IMR-90 (cell line): ENCODE measurements at regions not wholly inside any gene's neighbourhood (a gene's known extent, or its start where the extent isn't known, plus 50 kb on each side); places are given as distances from the start of the nearest gene placed in this dataset.

Experiments
- ATAC-seq: fragments of 200-7000 bp; cut with Tn5 transposase; 2 replicates; pipeline ENCODE4 v1.9.1; 2020; ENCODE audit warnings: low read depth, mild to moderate bottlenecking, moderate library complexity
- BruUV-seq: library from RNA; stranded (reverse); fragments of 400-500 nt; replicated peaks from 2 replicates; lab custom pipeline; 2021; lab: Mats Ljungman, UMichigan
- CTCF ChIA-PET: fragments of 300-600 bp; formaldehyde crosslinking; extraction: SDS; loops from one replicate; lab custom pipeline; 2021; ENCODE audit warnings: antibody characterized with exemption; lab: Yijun Ruan, JAX
- POLR2A ChIA-PET: fragments of 300-600 bp; sonication (Branson Sonifier 250); formaldehyde crosslinking; loops from one replicate; lab custom pipeline; 2022; ENCODE audit warnings: antibody characterized with exemption; ENCODE audit not compliant: unreplicated experiment; lab: Charles Lee
- DNase-seq: peaks from one replicate; pipeline ENCODE4 v3.0.0; 2013
- H2AFZ ChIP-seq: replicated peaks from 2 replicates; pipeline ENCODE3; 2013; ENCODE audit warnings: low read length, mild to moderate bottlenecking; ENCODE audit not compliant: poor library complexity
- H2AK5ac ChIP-seq: 2 replicates; pipeline ENCODE4 v1.6.1; 2013; ENCODE audit warnings: low read depth, low read length, inconsistent platforms
- H2AK9ac ChIP-seq: replicated peaks from 2 replicates; pipeline ENCODE3; 2013; ENCODE audit warnings: mild to moderate bottlenecking, low read depth, low read length, moderate library complexity; ENCODE audit not compliant: poor library complexity
- H2BK120ac ChIP-seq: 2 replicates; pipeline ENCODE4 v1.6.1; 2013; ENCODE audit warnings: low read depth, low read length, inconsistent platforms
- H2BK15ac ChIP-seq: 3 replicates; pipeline ENCODE4 v1.6.1; 2013; ENCODE audit warnings: low read depth, low read length, inconsistent platforms
- H2BK20ac ChIP-seq: 2 replicates; pipeline ENCODE4 v1.6.1; 2013; ENCODE audit warnings: low read depth, mild to moderate bottlenecking, inconsistent platforms, low read length, moderate library complexity
- H2BK5ac ChIP-seq: 2 replicates; pipeline ENCODE4 v1.6.1; 2013; ENCODE audit warnings: mild to moderate bottlenecking, low read depth, low read length, inconsistent platforms; ENCODE audit not compliant: poor library complexity, severe bottlenecking
- H3K14ac ChIP-seq: replicated peaks from 2 replicates; pipeline ENCODE4 v1.6.1; 2013; ENCODE audit warnings: low read depth, low read length, inconsistent platforms
- H3K18ac ChIP-seq: 2 replicates; pipeline ENCODE4 v1.6.1; 2013; ENCODE audit warnings: low read depth, low read length, control low read depth
- H3K23ac ChIP-seq: 2 replicates; pipeline ENCODE4 v1.6.1; 2013; ENCODE audit warnings: low read depth, low read length, inconsistent platforms
- H3K27ac ChIP-seq: 2 replicates; pipeline ENCODE4 v1.5.1; 2013; ENCODE audit warnings: mild to moderate bottlenecking, control low read depth, low read length; ENCODE audit not compliant: insufficient read depth
- H3K27me3 ChIP-seq: 2 replicates; pipeline ENCODE4 v1.6.1; 2013; ENCODE audit warnings: low read length; ENCODE audit not compliant: control insufficient read depth, insufficient read depth
- H3K36me3 ChIP-seq: 2 replicates; pipeline ENCODE4 v1.6.1; 2013; ENCODE audit warnings: low read length, mixed read lengths; ENCODE audit not compliant: control insufficient read depth, insufficient read depth
- H3K4ac ChIP-seq: 2 replicates; pipeline ENCODE4 v1.6.1; 2013; ENCODE audit warnings: low read depth, low read length, inconsistent platforms
- H3K4me1 ChIP-seq: 2 replicates; pipeline ENCODE4 v1.6.1; 2013; ENCODE audit warnings: low read length, mixed read lengths; ENCODE audit not compliant: control insufficient read depth, insufficient read depth
- H3K4me2 ChIP-seq: 2 replicates; pipeline ENCODE4 v1.6.1; 2013; ENCODE audit warnings: low read depth, mild to moderate bottlenecking, control low read depth, low read length, moderate library complexity
- H3K4me3 ChIP-seq: 2 replicates; pipeline ENCODE4 v1.5.1; 2013; ENCODE audit warnings: low read depth, mild to moderate bottlenecking, control low read depth, low read length, moderate library complexity; ENCODE audit not compliant: insufficient read depth
- H3K56ac ChIP-seq: 2 replicates; pipeline ENCODE4 v1.6.1; 2013; ENCODE audit warnings: low read length, inconsistent platforms; ENCODE audit not compliant: insufficient read depth; ENCODE audit errors: extremely low read depth
- H3K79me1 ChIP-seq, 2 experiments: 2 replicates each; pipeline ENCODE4 v1.6.1; 2013; ENCODE audit warnings: low read length in 2 of 2, inconsistent platforms in 1 of 2, low read depth in 1 of 2
- H3K9ac ChIP-seq: 2 replicates; pipeline ENCODE4 v1.6.1; 2013; ENCODE audit warnings: low read depth, low read length, control low read depth
- H3K9me1 ChIP-seq: 2 replicates; pipeline ENCODE4 v1.6.1; 2013; ENCODE audit warnings: low read length, inconsistent platforms; ENCODE audit not compliant: insufficient read depth
- H3K9me3 ChIP-seq: 2 replicates; pipeline ENCODE4 v1.6.1; 2013; ENCODE audit warnings: low read length; ENCODE audit not compliant: control insufficient read depth, insufficient read depth
- H4K20me1 ChIP-seq: 2 replicates; pipeline ENCODE4 v1.6.1; 2013; ENCODE audit warnings: low read length, inconsistent platforms; ENCODE audit not compliant: insufficient read depth
- H4K5ac ChIP-seq: 2 replicates; pipeline ENCODE4 v1.6.1; 2013; ENCODE audit warnings: mild to moderate bottlenecking, low read depth, low read length, control low read depth
- H4K8ac ChIP-seq, 2 experiments: 2 replicates each; pipeline ENCODE4 v1.6.1; 2013; ENCODE audit warnings: low read depth in 2 of 2, low read length in 2 of 2, control low read depth in 1 of 2, inconsistent platforms in 1 of 2
- H4K91ac ChIP-seq: 2 replicates; pipeline ENCODE4 v1.6.1; 2013; ENCODE audit warnings: low read depth, low read length, inconsistent platforms; ENCODE audit not compliant: insufficient read depth
- BHLHE40 ChIP-seq: fragments of 150-350 bp; IDR thresholded peaks from 2 replicates; pipeline ENCODE4 v1.6.1; 2016; ENCODE audit warnings: mild to moderate bottlenecking, low read depth, low read length
- CEBPB ChIP-seq: IDR thresholded peaks from 2 replicates; pipeline ENCODE4 v1.6.1; 2012; ENCODE audit warnings: low read depth, low read length, improper control_type of control experiment
- CHD1 ChIP-seq: IDR thresholded peaks from 2 replicates; pipeline ENCODE4 v1.6.1; 2012; ENCODE audit warnings: low read depth, low read length, improper control_type of control experiment
- ELK1 ChIP-seq: fragments of 150-350 bp; IDR thresholded peaks from 2 replicates; pipeline ENCODE4 v1.6.1; 2016; ENCODE audit warnings: low read depth, mild to moderate bottlenecking, low read length, moderate library complexity, borderline replicate concordance
- FOS ChIP-seq: fragments of 150-350 bp; IDR thresholded peaks from 2 replicates; pipeline ENCODE4 v1.6.1; 2016; ENCODE audit warnings: low read depth, low read length
- MAFK ChIP-seq: IDR thresholded peaks from 2 replicates; pipeline ENCODE4 v1.6.1; 2012; ENCODE audit warnings: low read depth, low read length, improper control_type of control experiment
- MAZ ChIP-seq: IDR thresholded peaks from 2 replicates; pipeline ENCODE4 v1.6.1; 2012; ENCODE audit warnings: low read depth, mild to moderate bottlenecking, low read length, improper control_type of control experiment, moderate library complexity, borderline replicate concordance
- POLR2A ChIP-seq: IDR thresholded peaks from 2 replicates; pipeline ENCODE4 v1.6.1; 2012; ENCODE audit warnings: mild to moderate bottlenecking, low read depth, low read length
- RAD21 ChIP-seq: IDR thresholded peaks from 2 replicates; pipeline ENCODE4 v1.6.1; 2012; ENCODE audit warnings: low read length, improper control_type of control experiment
- RFX5 ChIP-seq: IDR thresholded peaks from 2 replicates; pipeline ENCODE4 v1.8.0; 2012; ENCODE audit warnings: low read depth, mild to moderate bottlenecking, low read length, moderate library complexity
- SMC3 ChIP-seq: fragments of 150-350 bp; IDR thresholded peaks from 2 replicates; pipeline ENCODE4 v1.6.1; 2016; ENCODE audit warnings: low read depth, mild to moderate bottlenecking, antibody characterized with exemption, low read length, moderate library complexity
- WGBS, 2 experiments: methylation state at CpG; one replicate each; pipeline versions ENCODE4 v1.1.5 to v1.1.7; 2013; ENCODE audit warnings: missing lambda C conversion rate in 2 of 2; ENCODE audit not compliant: insufficient read length in 1 of 2; ENCODE audit errors: extremely low coverage in 2 of 2; 5-methylcytosine and 5-hydroxymethylcytosine counted together
- dilution Hi-C: fragments of 300-500 bp; cut with HindIII; formaldehyde crosslinking; loops from one replicate; pipeline ENCODE4 v1.14.3; 2018; ENCODE audit warnings: low sequenced_read_pairs; ENCODE audit not compliant: unreplicated experiment
- in situ Hi-C: fragments of 300-500 bp; cut with MboI; formaldehyde crosslinking; loops from 3 replicates; pipeline ENCODE4 v1.14.3; 2019; ENCODE audit warnings: low sequenced_read_pairs, inconsistent platforms, mixed read lengths
- intact Hi-C: fragments of 100-400 bp; cut with micrococcal nuclease; formaldehyde crosslinking; loops from 2 replicates; pipeline ENCODE4 v1.10.0; 2022
- TF ChIP-seq, protein P1 (sequence below): conservative IDR thresholded peaks from 2 replicates; pipeline ENCODE4 v1.5.1; 2012; ENCODE audit warnings: mild to moderate bottlenecking, low read depth, low read length, improper control_type of control experiment
- TF ChIP-seq, protein P2 (sequence below): fragments of 150-350 bp; IDR thresholded peaks from 2 replicates; pipeline ENCODE4 v1.6.1; 2017; ENCODE audit warnings: mild to moderate bottlenecking, antibody characterized with exemption, low read length, low read depth

DNA sequence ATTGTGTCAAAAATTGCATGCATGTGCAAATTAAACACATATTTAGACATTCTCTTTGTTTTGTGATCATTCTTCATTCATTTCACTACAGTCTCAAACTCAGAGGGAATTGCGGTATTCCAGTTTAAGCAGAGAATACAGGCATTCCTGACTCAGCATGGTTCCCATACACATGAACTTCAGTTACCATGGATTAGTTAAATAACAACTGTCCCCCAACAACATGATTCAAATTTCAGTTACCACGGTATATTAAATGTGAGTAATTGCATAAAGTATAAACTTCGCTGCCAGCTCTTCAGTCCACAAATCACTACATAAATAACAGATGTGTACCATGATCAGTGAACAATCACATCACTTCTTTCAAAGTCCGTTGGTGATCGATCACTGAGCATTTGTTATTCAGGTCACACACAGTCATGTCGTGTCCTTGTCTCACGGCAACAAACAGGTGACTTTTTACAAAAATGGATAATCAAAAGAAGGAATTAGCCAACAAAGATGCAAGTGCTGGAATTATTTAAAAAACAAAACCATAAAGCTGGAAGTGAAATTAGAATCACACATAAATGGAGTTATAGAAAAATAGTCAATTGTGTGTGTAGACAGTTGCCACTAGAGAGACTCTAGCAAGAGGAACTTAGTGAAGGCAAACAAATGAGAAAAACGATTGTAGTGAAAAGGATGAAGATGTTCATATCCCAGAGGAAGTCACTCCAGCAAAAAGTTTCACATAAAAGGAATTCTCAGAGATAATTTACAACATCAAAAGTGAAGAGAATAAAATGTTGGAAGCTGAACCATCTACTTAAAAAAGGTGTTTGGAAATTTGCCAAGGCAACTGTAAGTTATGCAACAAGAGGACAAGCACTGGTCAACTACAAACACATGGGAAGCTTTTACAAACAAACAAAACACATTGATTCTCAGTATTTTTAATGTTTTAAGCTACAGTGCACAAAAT, 138.6 kb upstream of the SMARCAD1 start (continued):
- TF ChIP-seq MAFK, result no peak

- Histone ChIP-seq H3K4ac (no peak overlapping the region), H3K27me3 (no peaks in the 10 kb centered on the region), H2BK5ac (no peak overlapping the region), H3K4me3 (no peak overlapping the region), H2BK120ac (no peak overlapping the region), H4K5ac (no peak overlapping the region), H3K9me3 (no peaks in the 10 kb centered on the region), H3K9ac (no peak overlapping the region), H3K79me1 (no peaks in the 10 kb centered on the region), H3K14ac (no peak overlapping the region), H4K20me1 (no peaks in the 10 kb centered on the region), H4K8ac (no peak overlapping the region), H4K91ac (no peak overlapping the region), H3K9me1 (no peaks in the 10 kb centered on the region), H3K4me2 (no peak overlapping the region), H2BK20ac (no peak overlapping the region), H3K23ac (no peak overlapping the region), H3K27ac (no peak overlapping the region), H2AK5ac (no peak overlapping the region), H3K36me3 (no peaks in the 10 kb centered on the region), H2AK9ac (no peak overlapping the region), H2BK15ac (no peak overlapping the region), H2AFZ (no peak overlapping the region), H3K4me1 (no peaks in the 10 kb centered on the region), H3K18ac (no peak overlapping the region), H3K56ac (no peak overlapping the region)
- POLR2A ChIA-PET, result no interaction called here
- intact Hi-C loops, result no loop called here
- ATAC-seq (no peak), DNase-seq (no peak)
- CTCF ChIA-PET, result no interaction called here
- dilution Hi-C loops, result no loop called here
- no TSS peak for BruUV-seq
- in situ Hi-C loops, result no loop called here
- WGBS, 2 experiments, result no CpG with 5 or more reads among the region's 1 CpG
- TF ChIP-seq SMC3, result no peak
- TF ChIP-seq, protein P1, sequence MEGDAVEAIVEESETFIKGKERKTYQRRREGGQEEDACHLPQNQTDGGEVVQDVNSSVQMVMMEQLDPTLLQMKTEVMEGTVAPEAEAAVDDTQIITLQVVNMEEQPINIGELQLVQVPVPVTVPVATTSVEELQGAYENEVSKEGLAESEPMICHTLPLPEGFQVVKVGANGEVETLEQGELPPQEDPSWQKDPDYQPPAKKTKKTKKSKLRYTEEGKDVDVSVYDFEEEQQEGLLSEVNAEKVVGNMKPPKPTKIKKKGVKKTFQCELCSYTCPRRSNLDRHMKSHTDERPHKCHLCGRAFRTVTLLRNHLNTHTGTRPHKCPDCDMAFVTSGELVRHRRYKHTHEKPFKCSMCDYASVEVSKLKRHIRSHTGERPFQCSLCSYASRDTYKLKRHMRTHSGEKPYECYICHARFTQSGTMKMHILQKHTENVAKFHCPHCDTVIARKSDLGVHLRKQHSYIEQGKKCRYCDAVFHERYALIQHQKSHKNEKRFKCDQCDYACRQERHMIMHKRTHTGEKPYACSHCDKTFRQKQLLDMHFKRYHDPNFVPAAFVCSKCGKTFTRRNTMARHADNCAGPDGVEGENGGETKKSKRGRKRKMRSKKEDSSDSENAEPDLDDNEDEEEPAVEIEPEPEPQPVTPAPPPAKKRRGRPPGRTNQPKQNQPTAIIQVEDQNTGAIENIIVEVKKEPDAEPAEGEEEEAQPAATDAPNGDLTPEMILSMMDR, result no peak
- TF ChIP-seq BHLHE40, result no peak
- TF ChIP-seq, protein P2, sequence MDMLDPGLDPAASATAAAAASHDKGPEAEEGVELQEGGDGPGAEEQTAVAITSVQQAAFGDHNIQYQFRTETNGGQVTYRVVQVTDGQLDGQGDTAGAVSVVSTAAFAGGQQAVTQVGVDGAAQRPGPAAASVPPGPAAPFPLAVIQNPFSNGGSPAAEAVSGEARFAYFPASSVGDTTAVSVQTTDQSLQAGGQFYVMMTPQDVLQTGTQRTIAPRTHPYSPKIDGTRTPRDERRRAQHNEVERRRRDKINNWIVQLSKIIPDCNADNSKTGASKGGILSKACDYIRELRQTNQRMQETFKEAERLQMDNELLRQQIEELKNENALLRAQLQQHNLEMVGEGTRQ, result no peak
- TF ChIP-seq CHD1, result no peak
- no peak for TF ChIP-seq FOS
- no peak for TF ChIP-seq RFX5
- no peak for TF ChIP-seq MAFK
- TF ChIP-seq POLR2A, result no peak
- no peak for TF ChIP-seq RAD21
- no peak for TF ChIP-seq MAZ
- no peak for TF ChIP-seq CEBPB
- TF ChIP-seq ELK1, result no peak
Measured at GRCh38 chr4:94076498-94076897, 131.2 kb upstream of the SMARCAD1 start.
